ENCODE measurements at regions not wholly inside any gene's neighbourhood (a gene's known extent, or its start where the extent isn't known, plus 50 kb on each side); places are given as distances from the start of the nearest gene placed in this dataset.
"Not testable (repeated sequence)": the region's sequence is repeated elsewhere in the genome, so short reads cannot be mapped to it uniquely, and the experiment has no call there.

DNA sequence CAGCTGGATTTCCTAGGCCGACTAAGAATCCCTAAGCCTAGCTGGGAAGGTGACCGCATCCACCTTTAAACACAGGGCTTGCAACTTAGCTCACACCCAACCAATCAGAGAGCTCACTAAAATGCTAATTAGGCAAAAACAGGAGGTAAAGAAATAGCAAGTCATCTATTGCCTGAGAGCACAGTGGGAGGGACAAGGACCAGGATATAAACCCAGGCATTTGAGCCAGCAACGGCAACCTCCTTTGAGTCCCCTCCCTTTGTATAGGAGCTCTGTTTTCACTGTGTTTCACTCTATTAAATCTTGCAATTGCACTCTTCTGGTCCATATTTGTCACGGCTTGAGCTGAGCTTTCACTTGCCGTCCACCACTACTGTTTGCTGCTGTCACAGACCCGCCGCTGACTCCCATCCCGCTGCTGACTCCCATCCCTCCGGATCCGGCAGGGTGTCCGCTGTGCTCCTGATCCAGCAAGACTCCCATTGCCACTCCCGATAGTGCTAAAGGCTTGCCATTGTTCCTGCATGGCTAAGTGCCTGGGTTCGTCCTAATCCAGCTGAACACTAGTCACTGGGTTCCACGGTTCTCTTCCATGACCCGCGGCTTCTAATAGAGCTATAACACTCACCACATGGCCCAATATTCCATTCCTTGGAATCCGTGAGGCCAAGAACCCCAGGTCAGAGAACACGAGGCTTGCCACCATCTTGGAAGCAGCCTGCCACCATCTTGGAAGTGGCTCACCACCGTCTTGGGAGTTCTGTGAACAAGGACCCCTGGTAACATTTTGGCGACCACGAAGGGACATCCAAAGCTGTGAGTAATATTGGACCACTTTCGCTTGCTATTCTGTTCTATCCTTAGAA lies 885.8 kb upstream of the ATXN8OS start:
- H3K9me3 ChIP-seq (ENCODE audit: control insufficient read depth, low read length); DNase-seq; H3K4me3 ChIP-seq (ENCODE audit: low read length in 2 of 2); H3K36me3 ChIP-seq (ENCODE audit: control insufficient read depth in 1 of 2, insufficient read depth in 2 of 2, low read length in 1 of 2); H3K27ac ChIP-seq (ENCODE audit: low read depth in 1 of 2, low read length in 2 of 2); intact Hi-C loops (cut with DNase I); H3K27me3 ChIP-seq (ENCODE audit: control insufficient read depth in 1 of 2, insufficient read depth in 2 of 2, low read length in 1 of 2); H3K4me1 ChIP-seq (ENCODE audit: control insufficient read depth in 1 of 2, insufficient read depth in 2 of 2, low read length in 2 of 2); ATAC-seq (ENCODE audit: low FRiP score): not testable (repeated sequence)
- 91% methylated on average over 22 of the region's 22 CpGs for WGBS, 2 donors

DNA sequence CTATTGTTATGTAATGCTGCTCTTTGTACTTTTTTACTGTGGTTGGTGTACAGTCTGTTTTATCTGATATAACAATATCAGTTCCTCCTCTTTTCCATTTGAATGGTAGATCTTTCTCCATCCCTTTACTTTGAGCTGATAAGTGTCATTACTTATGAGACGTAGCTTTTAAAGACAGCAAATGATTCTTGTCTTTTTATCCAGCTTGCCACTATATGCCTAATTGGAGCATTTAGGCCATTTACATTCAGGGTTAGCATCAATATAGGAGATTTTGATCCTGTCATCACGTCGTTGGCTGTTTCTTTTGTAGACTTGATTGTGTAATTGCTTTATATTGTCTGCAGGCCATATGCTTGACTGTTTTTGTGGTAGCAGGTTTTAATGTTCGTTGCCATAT lies 894.2 kb upstream of the ATXN8OS start:
- Histone ChIP-seq H3K4me3 (ENCODE audit: low read length in 2 of 2) (no peak overlapping the region), H3K27me3 (ENCODE audit: control insufficient read depth in 1 of 2, insufficient read depth in 2 of 2, low read length in 1 of 2) (no peaks in the 10 kb centered on the region), H3K9me3 (ENCODE audit: control insufficient read depth, low read length) (peaks cover 2% of the 10 kb centered on the region), H3K4me1 (ENCODE audit: control insufficient read depth in 1 of 2, insufficient read depth in 2 of 2, low read length in 2 of 2) (no peaks in the 10 kb centered on the region), H3K27ac (ENCODE audit: low read depth in 1 of 2, low read length in 2 of 2) (no peak overlapping the region), H3K36me3 (ENCODE audit: control insufficient read depth in 1 of 2, insufficient read depth in 2 of 2, low read length in 1 of 2) (no peaks in the 10 kb centered on the region)
- intact Hi-C loops (cut with DNase I) = no loop called here
- whole genome bisulfite sequencing, 2 donors = 29 to 34% methylated on average over 4 of the region's 4 CpGs
- no peak for ATAC-seq (ENCODE audit: low FRiP score)
- DNase-seq = no peak

DNA sequence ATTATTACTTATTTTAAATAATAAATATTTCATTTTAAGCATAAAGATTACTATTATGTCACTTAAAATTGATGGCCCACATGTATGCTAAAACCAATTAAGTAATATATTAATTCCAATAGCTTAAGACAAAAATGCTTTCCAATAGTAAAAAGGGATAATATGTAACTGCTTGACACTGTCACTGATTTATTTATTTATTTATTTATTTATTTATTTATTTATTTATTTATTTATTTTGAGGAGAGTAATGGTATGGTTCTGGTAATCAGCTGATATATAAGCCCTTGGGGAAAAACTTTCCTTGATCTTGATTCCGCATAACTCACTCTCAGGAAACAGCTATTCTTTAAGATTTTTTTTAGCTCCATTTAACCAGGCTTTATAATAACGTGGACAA lies 903.0 kb upstream of the ATXN8OS start:
- Histone ChIP-seq H3K27ac (ENCODE audit: low read depth in 1 of 2, low read length in 2 of 2) (no peak overlapping the region), H3K4me3 (ENCODE audit: low read length in 2 of 2) (no peak overlapping the region), H3K4me1 (ENCODE audit: control insufficient read depth in 1 of 2, insufficient read depth in 2 of 2, low read length in 2 of 2) (no peaks in the 10 kb centered on the region), H3K36me3 (ENCODE audit: control insufficient read depth in 1 of 2, insufficient read depth in 2 of 2, low read length in 1 of 2) (no peaks in the 10 kb centered on the region), H3K9me3 (ENCODE audit: control insufficient read depth, low read length) (peaks cover 1% of the 10 kb centered on the region), H3K27me3 (ENCODE audit: control insufficient read depth in 1 of 2, insufficient read depth in 2 of 2, low read length in 1 of 2) (no peaks in the 10 kb centered on the region)
- DNase-seq (no peak), ATAC-seq (ENCODE audit: low FRiP score) (no peak)
- WGBS, 2 donors = 56 to 69% methylated on average over 2 of the region's 2 CpGs
- intact Hi-C loops (cut with DNase I) = no loop called here

DNA sequence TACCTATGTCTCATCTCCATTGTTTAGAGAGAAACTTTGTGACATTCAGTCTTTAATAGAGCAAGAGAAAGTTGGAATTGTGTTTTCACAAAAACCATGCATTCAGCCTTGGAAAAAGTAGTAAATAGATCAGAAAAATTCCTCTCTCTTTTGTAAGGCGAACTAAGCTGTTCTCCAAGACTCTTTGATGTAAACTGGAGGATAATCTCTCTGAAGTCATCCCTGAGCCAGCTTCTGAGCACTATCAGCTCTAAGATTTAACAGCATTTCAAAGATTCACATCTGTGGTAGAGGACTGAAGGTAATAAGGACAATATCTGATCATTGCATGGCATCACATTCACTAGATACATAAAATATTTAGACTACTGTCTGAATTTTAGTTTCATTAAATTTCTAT lies 904.6 kb upstream of the ATXN8OS start:
- intact Hi-C loops (cut with DNase I) = no loop called here
- H3K9me3 ChIP-seq (ENCODE audit: control insufficient read depth, low read length) = peaks cover 1% of the 10 kb centered on the region
- no peak overlapping the region for H3K4me3 ChIP-seq (ENCODE audit: low read length in 2 of 2)
- 55 to 72% methylated on average over 1 of the region's 1 CpG for WGBS, 2 donors
- no peaks in the 10 kb centered on the region for H3K4me1 ChIP-seq (ENCODE audit: control insufficient read depth in 1 of 2, insufficient read depth in 2 of 2, low read length in 2 of 2)
- ATAC-seq (ENCODE audit: low FRiP score) = no peak
- H3K27me3 ChIP-seq (ENCODE audit: control insufficient read depth in 1 of 2, insufficient read depth in 2 of 2, low read length in 1 of 2) = no peaks in the 10 kb centered on the region
- no peak overlapping the region for H3K27ac ChIP-seq (ENCODE audit: low read depth in 1 of 2, low read length in 2 of 2)
- DNase-seq = no peak
- H3K36me3 ChIP-seq (ENCODE audit: control insufficient read depth in 1 of 2, insufficient read depth in 2 of 2, low read length in 1 of 2) = no peaks in the 10 kb centered on the region

DNA sequence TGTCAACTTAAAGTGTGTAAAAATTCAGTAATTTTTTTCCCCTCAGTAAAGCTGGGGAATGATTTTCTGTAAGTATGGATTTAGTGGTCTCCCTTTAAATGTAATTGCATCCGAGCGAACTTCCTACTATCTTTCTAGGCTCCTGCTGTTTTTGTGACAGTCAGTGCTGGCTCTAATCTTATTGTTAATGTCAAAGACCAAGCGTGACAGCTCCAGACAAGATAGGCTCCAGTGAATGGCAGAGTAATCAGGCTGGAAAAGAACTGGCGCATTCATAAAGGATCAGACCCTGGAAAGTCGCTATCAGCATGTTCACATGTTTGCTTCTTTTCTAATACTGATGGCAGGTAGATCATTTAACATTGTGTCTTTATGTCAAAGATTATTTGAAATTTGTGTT lies 908.0 kb upstream of the ATXN8OS start:
- 34 to 40% methylated on average over 5 of the region's 5 CpGs for WGBS, 2 donors
- no peaks in the 10 kb centered on the region for H3K27me3 ChIP-seq (ENCODE audit: control insufficient read depth in 1 of 2, insufficient read depth in 2 of 2, low read length in 1 of 2)

DNA sequence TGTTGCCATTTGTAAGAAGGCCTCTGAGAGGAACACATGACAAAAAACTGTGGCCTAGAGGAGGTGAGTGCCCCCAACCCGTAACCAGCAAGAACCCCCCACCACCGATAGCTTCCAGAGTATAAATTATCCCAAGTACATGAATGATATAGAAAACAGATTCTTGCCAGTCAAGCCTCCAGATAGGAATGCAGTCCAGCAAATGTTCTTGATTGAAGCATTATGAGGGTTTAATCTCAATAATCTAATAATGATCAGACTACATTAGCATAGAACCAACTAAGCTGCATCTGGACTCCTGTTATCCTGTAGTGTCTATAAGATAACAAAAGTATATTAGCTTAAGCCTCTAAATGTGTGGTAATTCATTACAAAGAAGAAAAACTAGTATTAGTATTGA lies 908.9 kb upstream of the ATXN8OS start:
- DNase-seq = no peak
- intact Hi-C loops (cut with DNase I) = no loop called here
- Histone ChIP-seq H3K27ac (ENCODE audit: low read depth in 1 of 2, low read length in 2 of 2) (no peak overlapping the region), H3K4me3 (ENCODE audit: low read length in 2 of 2) (no peak overlapping the region), H3K4me1 (ENCODE audit: control insufficient read depth in 1 of 2, insufficient read depth in 2 of 2, low read length in 2 of 2) (no peaks in the 10 kb centered on the region), H3K9me3 (ENCODE audit: control insufficient read depth, low read length) (no peaks in the 10 kb centered on the region), H3K27me3 (ENCODE audit: control insufficient read depth in 1 of 2, insufficient read depth in 2 of 2, low read length in 1 of 2) (no peaks in the 10 kb centered on the region), H3K36me3 (ENCODE audit: control insufficient read depth in 1 of 2, insufficient read depth in 2 of 2, low read length in 1 of 2) (no peaks in the 10 kb centered on the region)
- ATAC-seq (ENCODE audit: low FRiP score) = no peak
- 81 to 85% methylated on average over 2 of the region's 2 CpGs for WGBS, 2 donors

More for the DNA sequence above, 908.0 kb upstream of the ATXN8OS start:
- DNase-seq = no peak
- H3K4me3 ChIP-seq (ENCODE audit: low read length in 2 of 2) = no peak overlapping the region
- H3K9me3 ChIP-seq (ENCODE audit: control insufficient read depth, low read length) = no peaks in the 10 kb centered on the region
- H3K36me3 ChIP-seq (ENCODE audit: control insufficient read depth in 1 of 2, insufficient read depth in 2 of 2, low read length in 1 of 2) = no peaks in the 10 kb centered on the region
- no peak for ATAC-seq (ENCODE audit: low FRiP score)
- intact Hi-C loops (cut with DNase I) = no loop called here
- H3K4me1 ChIP-seq (ENCODE audit: control insufficient read depth in 1 of 2, insufficient read depth in 2 of 2, low read length in 2 of 2) = no peaks in the 10 kb centered on the region
- H3K27ac ChIP-seq (ENCODE audit: low read depth in 1 of 2, low read length in 2 of 2) = no peak overlapping the region

DNA sequence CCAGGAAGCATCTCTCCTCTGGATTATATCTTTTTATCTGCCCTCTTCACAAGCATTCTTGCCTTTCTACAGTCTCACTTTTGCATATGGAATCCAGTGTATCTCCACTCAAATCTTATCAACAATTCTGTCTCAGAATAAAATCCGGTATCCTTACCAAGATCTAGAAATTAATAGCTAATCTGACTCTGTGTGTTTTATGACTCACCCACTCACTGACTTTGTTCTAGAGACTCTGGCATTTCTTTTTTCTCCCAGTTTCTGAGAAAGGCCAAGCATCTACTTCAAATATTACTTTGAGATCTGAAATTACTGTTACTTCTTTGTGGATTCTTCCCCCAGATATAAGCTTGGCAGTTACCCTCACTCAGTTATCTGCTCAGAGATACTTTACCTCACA lies 913.5 kb upstream of the ATXN8OS start:
- DNase-seq (no peak), ATAC-seq (ENCODE audit: low FRiP score) (no peak)
- WGBS, 2 donors = 30 to 32% methylated on average over 1 of the region's 1 CpG
- no peaks in the 10 kb centered on the region for H3K9me3 ChIP-seq (ENCODE audit: control insufficient read depth, low read length)
- no peak overlapping the region for H3K4me3 ChIP-seq (ENCODE audit: low read length in 2 of 2)
- no peaks in the 10 kb centered on the region for H3K27me3 ChIP-seq (ENCODE audit: control insufficient read depth in 1 of 2, insufficient read depth in 2 of 2, low read length in 1 of 2)
- intact Hi-C loops (cut with DNase I) = no loop called here
- H3K27ac ChIP-seq (ENCODE audit: low read depth in 1 of 2, low read length in 2 of 2) = no peak overlapping the region
- H3K4me1 ChIP-seq (ENCODE audit: control insufficient read depth in 1 of 2, insufficient read depth in 2 of 2, low read length in 2 of 2) = no peaks in the 10 kb centered on the region
- no peaks in the 10 kb centered on the region for H3K36me3 ChIP-seq (ENCODE audit: control insufficient read depth in 1 of 2, insufficient read depth in 2 of 2, low read length in 1 of 2)

DNA sequence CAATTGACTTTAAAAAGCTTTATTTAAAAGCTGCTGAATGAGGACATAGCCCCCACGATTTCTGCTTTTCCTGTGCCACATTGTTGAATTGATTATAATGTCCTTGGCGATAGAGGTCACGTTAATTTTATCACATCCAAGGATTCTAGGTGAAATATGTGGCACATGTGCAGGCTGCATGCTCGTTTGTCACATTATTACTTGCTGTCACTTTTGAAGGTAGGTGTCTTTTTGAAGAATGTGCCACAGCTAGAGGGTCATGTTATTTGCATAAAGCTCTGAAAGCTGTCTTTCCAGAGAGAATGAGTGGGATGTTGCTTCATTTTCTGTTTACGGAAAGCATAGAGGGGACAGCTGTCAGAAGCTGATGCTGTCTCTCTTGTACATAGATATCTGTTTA lies 927.6 kb upstream of the ATXN8OS start:
- no peaks in the 10 kb centered on the region for H3K4me1 ChIP-seq (ENCODE audit: control insufficient read depth in 1 of 2, insufficient read depth in 2 of 2, low read length in 2 of 2)
- intact Hi-C loops (cut with DNase I) = no loop called here

DNA sequence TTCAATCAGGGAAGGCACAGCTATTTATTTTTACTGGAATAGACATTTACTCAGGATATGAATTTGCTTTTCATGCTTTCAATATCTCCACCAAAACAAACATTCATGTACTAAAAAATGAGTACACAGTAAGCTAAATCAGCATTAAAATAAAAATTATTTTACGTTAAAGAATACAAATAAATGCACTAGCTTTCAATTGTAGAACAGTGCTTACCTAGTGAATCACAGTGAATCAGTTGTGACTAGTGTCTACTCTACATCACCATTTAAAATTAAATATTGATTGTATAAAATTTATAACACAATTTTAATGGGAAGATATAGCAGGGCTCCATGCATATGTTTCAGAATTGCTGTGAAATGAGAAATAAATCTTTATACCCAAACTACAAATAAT lies 929.6 kb upstream of the ATXN8OS start:
- no peak for DNase-seq
- WGBS, 2 donors = 83 to 84% methylated on average over 1 of the region's 1 CpG
- Histone ChIP-seq H3K4me1 (ENCODE audit: control insufficient read depth in 1 of 2, insufficient read depth in 2 of 2, low read length in 2 of 2) (no peaks in the 10 kb centered on the region), H3K9me3 (ENCODE audit: control insufficient read depth, low read length) (no peaks in the 10 kb centered on the region), H3K27me3 (ENCODE audit: control insufficient read depth in 1 of 2, insufficient read depth in 2 of 2, low read length in 1 of 2) (no peaks in the 10 kb centered on the region), H3K4me3 (ENCODE audit: low read length in 2 of 2) (no peak overlapping the region), H3K27ac (ENCODE audit: low read depth in 1 of 2, low read length in 2 of 2) (no peak overlapping the region), H3K36me3 (ENCODE audit: control insufficient read depth in 1 of 2, insufficient read depth in 2 of 2, low read length in 1 of 2) (no peaks in the 10 kb centered on the region)
- no peak for ATAC-seq (ENCODE audit: low FRiP score)
- intact Hi-C loops (cut with DNase I) = no loop called here

More for the DNA sequence above, 927.6 kb upstream of the ATXN8OS start:
- DNase-seq (no peak), ATAC-seq (ENCODE audit: low FRiP score) (no peak)
- WGBS, 2 donors = 59 to 60% methylated on average over 5 of the region's 5 CpGs
- Histone ChIP-seq H3K27ac (ENCODE audit: low read depth in 1 of 2, low read length in 2 of 2) (no peak overlapping the region), H3K27me3 (ENCODE audit: control insufficient read depth in 1 of 2, insufficient read depth in 2 of 2, low read length in 1 of 2) (no peaks in the 10 kb centered on the region), H3K9me3 (ENCODE audit: control insufficient read depth, low read length) (no peaks in the 10 kb centered on the region), H3K36me3 (ENCODE audit: control insufficient read depth in 1 of 2, insufficient read depth in 2 of 2, low read length in 1 of 2) (no peaks in the 10 kb centered on the region), H3K4me3 (ENCODE audit: low read length in 2 of 2) (no peak overlapping the region)

All from aorta (tissue), 5 donors.